ENCODE measurements at regions not wholly inside any gene's neighbourhood (a gene's known extent, or its start where the extent isn't known, plus 50 kb on each side); places are given as distances from the start of the nearest gene placed in this dataset.
A peak's percentile ranks its signal among the peaks of the same experiment; 100 is the strongest.
"Not testable (repeated sequence)": the region's sequence is repeated elsewhere in the genome, so short reads cannot be mapped to it uniquely, and the experiment has no call there.

GRCh38 chr21:32958288-32959002, 67.3 kb upstream of the OLIG2 start:
- no peak overlapping the region for H3K4me3 Mint-ChIP-seq (ENCODE audit: unreplicated experiment)
- peak; percentile 10 for DNase-seq (ENCODE audit: low spot score)
- TF ChIP-seq CTCF (IDR thresholded peaks at IDR 0.05; ENCODE audit: unreplicated experiment) = no peak
- H3K27me3 Mint-ChIP-seq (ENCODE audit: unreplicated experiment) = no peaks in the 10 kb centered on the region
- H3K9me3 Mint-ChIP-seq (ENCODE audit: unreplicated experiment) = no peaks in the 10 kb centered on the region
- H3K4me1 Mint-ChIP-seq (ENCODE audit: unreplicated experiment) = peaks cover 18% of the 10 kb centered on the region
- no peak overlapping the region for H3K27ac Mint-ChIP-seq (ENCODE audit: unreplicated experiment)
- no peaks in the 10 kb centered on the region for H3K36me3 Mint-ChIP-seq (ENCODE audit: low read depth, unreplicated experiment)

GRCh38 chr21:32962268-32962667, 63.5 kb upstream of the OLIG2 start:
- no peak for TF ChIP-seq CTCF (IDR thresholded peaks at IDR 0.05; ENCODE audit: unreplicated experiment)
- no peak for DNase-seq (ENCODE audit: low spot score)
- Mint-ChIP-seq H3K9me3 (ENCODE audit: unreplicated experiment) (no peaks in the 10 kb centered on the region), H3K4me1 (ENCODE audit: unreplicated experiment) (peaks cover 18% of the 10 kb centered on the region), H3K27ac (ENCODE audit: unreplicated experiment) (no peak overlapping the region), H3K27me3 (ENCODE audit: unreplicated experiment) (no peaks in the 10 kb centered on the region), H3K4me3 (ENCODE audit: unreplicated experiment) (no peak overlapping the region), H3K36me3 (ENCODE audit: low read depth, unreplicated experiment) (no peaks in the 10 kb centered on the region)

- H3K27me3 Mint-ChIP-seq (ENCODE audit: unreplicated experiment) = no peaks in the 10 kb centered on the region
- no peak overlapping the region for H3K27ac Mint-ChIP-seq (ENCODE audit: unreplicated experiment)
- H3K9me3 Mint-ChIP-seq (ENCODE audit: unreplicated experiment) = no peaks in the 10 kb centered on the region
- no peak for TF ChIP-seq CTCF (IDR thresholded peaks at IDR 0.05; ENCODE audit: unreplicated experiment)
- no peak overlapping the region for H3K4me3 Mint-ChIP-seq (ENCODE audit: unreplicated experiment)
- DNase-seq (ENCODE audit: low spot score) = no peak
- H3K36me3 Mint-ChIP-seq (ENCODE audit: low read depth, unreplicated experiment) = no peaks in the 10 kb centered on the region
- H3K4me1 Mint-ChIP-seq (ENCODE audit: unreplicated experiment) = peaks cover under 1% of the 10 kb centered on the region
Observed at GRCh38 chr21:32965129-32965680, 60.5 kb upstream of the OLIG2 start.

- DNase-seq (ENCODE audit: low spot score) = no peak
- Mint-ChIP-seq H3K9me3 (ENCODE audit: unreplicated experiment) (no peaks in the 10 kb centered on the region), H3K4me3 (ENCODE audit: unreplicated experiment) (no peak overlapping the region), H3K27me3 (ENCODE audit: unreplicated experiment) (no peaks in the 10 kb centered on the region), H3K36me3 (ENCODE audit: low read depth, unreplicated experiment) (no peaks in the 10 kb centered on the region), H3K4me1 (ENCODE audit: unreplicated experiment) (no peaks in the 10 kb centered on the region), H3K27ac (ENCODE audit: unreplicated experiment) (no peak overlapping the region)
- no peak for TF ChIP-seq CTCF (IDR thresholded peaks at IDR 0.05; ENCODE audit: unreplicated experiment)
Observed at GRCh38 chr21:32966120-32966519, 59.6 kb upstream of the OLIG2 start.

GRCh38 chr21:32968103-32968502, 57.6 kb upstream of the OLIG2 start:
- not testable (repeated sequence) for H3K27me3 Mint-ChIP-seq (ENCODE audit: unreplicated experiment)

More at GRCh38 chr21:32968103-32968502, 57.6 kb upstream of the OLIG2 start:
- not testable (repeated sequence) for H3K36me3 Mint-ChIP-seq (ENCODE audit: low read depth, unreplicated experiment); H3K4me1 Mint-ChIP-seq (ENCODE audit: unreplicated experiment); H3K9me3 Mint-ChIP-seq (ENCODE audit: unreplicated experiment); H3K27ac Mint-ChIP-seq (ENCODE audit: unreplicated experiment); H3K4me3 Mint-ChIP-seq (ENCODE audit: unreplicated experiment); DNase-seq (ENCODE audit: low spot score)
